Ureter (tissue), 1 donor: ENCODE measurements at regions not wholly inside any gene's neighbourhood (a gene's known extent, or its start where the extent isn't known, plus 50 kb on each side); places are given as distances from the start of the nearest gene placed in this dataset.
"Not testable (repeated sequence)": the region's sequence is repeated elsewhere in the genome, so short reads cannot be mapped to it uniquely, and the experiment has no call there.

ENCODE experiments used
- DNase-seq: peaks from one replicate; pipeline ENCODE4 v3.0.0-alpha.2; 2020; ENCODE audit warnings: low spot score
- donor health status: DM: yes; HTN: yes; CAD: no.

- DNase-seq = no peak
Observed at GRCh38 chr13:79614250-79614918, 133.4 kb downstream of the NDFIP2 start.

- no peak for DNase-seq
Observed at GRCh38 chr13:79612604-79613003, 131.6 kb downstream of the NDFIP2 start.

GRCh38 chr13:79607895-79608294 is 126.9 kb downstream of the NDFIP2 start:
- DNase-seq = not testable (repeated sequence)
